ENCODE measurements at regions not wholly inside any gene's neighbourhood (a gene's known extent, or its start where the extent isn't known, plus 50 kb on each side); places are given as distances from the start of the nearest gene placed in this dataset.

GRCh38 chr1:88330201-88330600, 353.9 kb upstream of the PKN2 start:
- TF ChIP-seq CTCF (conservative IDR thresholded peaks at IDR 0.05 in 1 of 2, IDR thresholded peaks at IDR 0.05 in 1 of 2; ENCODE audit: extremely low read depth in 1 of 2, insufficient read depth in 1 of 2, low read depth in 1 of 2, low read length in 2 of 2) (no peak), EZH2 (IDR thresholded peaks at IDR 0.05; ENCODE audit: borderline replicate concordance, low read length) (no peak)
